Nephron (organoid): ENCODE measurements at regions not wholly inside any gene's neighbourhood (a gene's known extent, or its start where the extent isn't known, plus 50 kb on each side); places are given as distances from the start of the nearest gene placed in this dataset.

Experiments used
- H3K27ac Mint-ChIP-seq, 3 experiments: 2 replicates each; pipeline ENCODE4 v1.8.0; 2020; ENCODE audit warnings: mixed read lengths in 3 of 3, mild to moderate bottlenecking in 2 of 3, moderate library complexity in 1 of 3
- H3K27me3 Mint-ChIP-seq: 2 replicates; pipeline ENCODE4 v1.8.0; 2021; ENCODE audit warnings: low read depth, mild to moderate bottlenecking, moderate library complexity, mixed read lengths
- H3K36me3 Mint-ChIP-seq: 2 replicates; pipeline ENCODE4 v1.8.0; 2020; ENCODE audit warnings: low read depth, mixed read lengths
- H3K4me1 Mint-ChIP-seq: 2 replicates; pipeline ENCODE4 v1.8.0; 2020; ENCODE audit warnings: mixed read lengths
- H3K4me3 Mint-ChIP-seq, 3 experiments: 2 replicates each; pipeline ENCODE4 v1.8.0; 2020; ENCODE audit warnings: mild to moderate bottlenecking in 3 of 3, mixed read lengths in 3 of 3, moderate library complexity in 2 of 3
- H3K9me3 Mint-ChIP-seq: 2 replicates; pipeline ENCODE4 v1.8.0; 2020; ENCODE audit warnings: mixed read lengths
- TF ChIP-seq, protein P1 (sequence below), 3 experiments: fragments of 200-600 bp; sonication (generic); IDR thresholded peaks; one replicate each; pipeline ENCODE4 v1.5.0; 2021; ENCODE audit warnings: antibody characterized with exemption in 3 of 3; ENCODE audit not compliant: unreplicated experiment in 3 of 3

DNA sequence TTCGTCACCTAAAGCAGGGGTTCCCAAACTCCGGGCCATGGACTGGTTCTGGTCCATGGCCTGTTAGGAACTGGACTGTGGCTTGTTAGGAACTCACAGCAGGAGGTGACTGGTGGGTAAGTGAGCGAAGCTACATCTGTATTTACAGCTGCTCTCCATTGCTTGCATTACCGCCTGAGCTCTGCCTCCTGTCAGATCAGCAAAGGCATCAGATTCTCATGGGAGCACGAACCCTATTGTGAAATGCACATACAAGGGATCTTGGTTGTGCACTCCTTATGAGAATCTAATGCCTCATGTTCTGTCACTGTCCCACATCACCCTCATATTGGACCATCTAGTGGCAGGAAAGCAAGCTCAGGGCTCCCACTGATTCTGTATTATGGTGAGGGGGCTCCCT is 217.0 kb downstream of the ZFP36L2 start:
- H3K4me1 Mint-ChIP-seq, result peaks cover 27% of the 10 kb centered on the region
- no peak overlapping the region for H3K27ac Mint-ChIP-seq
- peaks cover 4% of the 10 kb centered on the region for H3K36me3 Mint-ChIP-seq
- H3K9me3 Mint-ChIP-seq, result peaks cover 5% of the 10 kb centered on the region
- H3K27me3 Mint-ChIP-seq, result peaks cover 4% of the 10 kb centered on the region
- TF ChIP-seq, protein P1, sequence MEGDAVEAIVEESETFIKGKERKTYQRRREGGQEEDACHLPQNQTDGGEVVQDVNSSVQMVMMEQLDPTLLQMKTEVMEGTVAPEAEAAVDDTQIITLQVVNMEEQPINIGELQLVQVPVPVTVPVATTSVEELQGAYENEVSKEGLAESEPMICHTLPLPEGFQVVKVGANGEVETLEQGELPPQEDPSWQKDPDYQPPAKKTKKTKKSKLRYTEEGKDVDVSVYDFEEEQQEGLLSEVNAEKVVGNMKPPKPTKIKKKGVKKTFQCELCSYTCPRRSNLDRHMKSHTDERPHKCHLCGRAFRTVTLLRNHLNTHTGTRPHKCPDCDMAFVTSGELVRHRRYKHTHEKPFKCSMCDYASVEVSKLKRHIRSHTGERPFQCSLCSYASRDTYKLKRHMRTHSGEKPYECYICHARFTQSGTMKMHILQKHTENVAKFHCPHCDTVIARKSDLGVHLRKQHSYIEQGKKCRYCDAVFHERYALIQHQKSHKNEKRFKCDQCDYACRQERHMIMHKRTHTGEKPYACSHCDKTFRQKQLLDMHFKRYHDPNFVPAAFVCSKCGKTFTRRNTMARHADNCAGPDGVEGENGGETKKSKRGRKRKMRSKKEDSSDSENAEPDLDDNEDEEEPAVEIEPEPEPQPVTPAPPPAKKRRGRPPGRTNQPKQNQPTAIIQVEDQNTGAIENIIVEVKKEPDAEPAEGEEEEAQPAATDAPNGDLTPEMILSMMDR (IDR thresholded peaks at IDR 0.05; ENCODE audit: unreplicated experiment in 3 of 3), result no peak
- no peak overlapping the region for H3K4me3 Mint-ChIP-seq

DNA sequence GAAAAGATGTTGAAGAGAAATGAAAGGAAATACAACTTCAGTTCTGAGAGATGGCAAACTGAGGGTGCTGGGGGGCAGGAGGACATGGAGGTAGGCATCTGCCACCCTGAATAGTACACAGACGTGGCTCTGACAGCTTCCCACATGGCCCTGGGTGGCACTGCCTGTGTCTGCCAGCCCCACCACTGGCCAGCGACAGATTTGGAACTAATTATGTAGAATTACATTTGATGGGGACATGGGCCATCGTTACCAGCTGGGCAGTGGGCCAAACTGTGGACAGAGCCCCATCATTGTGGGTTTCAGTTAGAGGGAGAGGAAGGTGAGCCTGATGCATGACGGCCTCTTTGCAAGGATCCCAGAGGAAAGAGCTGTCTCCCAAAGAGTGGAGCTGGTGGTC is 216.0 kb upstream of the HAAO start:
- no peak overlapping the region for H3K4me3 Mint-ChIP-seq
- H3K27me3 Mint-ChIP-seq, result peaks cover 4% of the 10 kb centered on the region
- H3K27ac Mint-ChIP-seq, result no peak overlapping the region
- H3K4me1 Mint-ChIP-seq, result peaks cover 28% of the 10 kb centered on the region
- H3K9me3 Mint-ChIP-seq, result peaks cover 5% of the 10 kb centered on the region
- TF ChIP-seq, protein P1 (IDR thresholded peaks at IDR 0.05; ENCODE audit: unreplicated experiment in 3 of 3), result no peak
- peaks cover 4% of the 10 kb centered on the region for H3K36me3 Mint-ChIP-seq

DNA sequence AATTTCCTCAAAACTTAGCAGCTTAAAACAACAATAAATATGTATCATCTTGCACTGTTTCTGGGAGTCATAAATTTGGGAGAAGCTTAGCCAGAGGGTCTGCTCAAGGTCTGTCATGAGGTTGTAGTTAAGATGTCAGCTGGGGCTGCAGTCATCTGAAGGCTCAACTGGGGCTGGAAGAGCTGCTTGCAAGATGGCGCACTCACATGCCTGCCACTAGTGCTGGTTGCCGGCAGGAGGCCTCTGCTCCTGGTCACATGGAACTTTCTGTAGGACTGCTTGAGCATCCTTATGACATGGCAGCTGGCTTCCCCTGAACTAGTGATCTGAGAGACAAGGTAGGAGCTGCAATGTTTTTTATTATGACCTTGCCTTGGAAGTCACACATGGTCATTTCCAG is 215.5 kb upstream of the HAAO start:
- H3K4me1 Mint-ChIP-seq, result peaks cover 28% of the 10 kb centered on the region
- peaks cover 4% of the 10 kb centered on the region for H3K27me3 Mint-ChIP-seq
- H3K9me3 Mint-ChIP-seq, result peaks cover 5% of the 10 kb centered on the region
- no peak overlapping the region for H3K27ac Mint-ChIP-seq
- H3K4me3 Mint-ChIP-seq, result no peak overlapping the region
- peaks cover 4% of the 10 kb centered on the region for H3K36me3 Mint-ChIP-seq
- TF ChIP-seq, protein P1 (IDR thresholded peaks at IDR 0.05; ENCODE audit: unreplicated experiment in 3 of 3), result no peak

DNA sequence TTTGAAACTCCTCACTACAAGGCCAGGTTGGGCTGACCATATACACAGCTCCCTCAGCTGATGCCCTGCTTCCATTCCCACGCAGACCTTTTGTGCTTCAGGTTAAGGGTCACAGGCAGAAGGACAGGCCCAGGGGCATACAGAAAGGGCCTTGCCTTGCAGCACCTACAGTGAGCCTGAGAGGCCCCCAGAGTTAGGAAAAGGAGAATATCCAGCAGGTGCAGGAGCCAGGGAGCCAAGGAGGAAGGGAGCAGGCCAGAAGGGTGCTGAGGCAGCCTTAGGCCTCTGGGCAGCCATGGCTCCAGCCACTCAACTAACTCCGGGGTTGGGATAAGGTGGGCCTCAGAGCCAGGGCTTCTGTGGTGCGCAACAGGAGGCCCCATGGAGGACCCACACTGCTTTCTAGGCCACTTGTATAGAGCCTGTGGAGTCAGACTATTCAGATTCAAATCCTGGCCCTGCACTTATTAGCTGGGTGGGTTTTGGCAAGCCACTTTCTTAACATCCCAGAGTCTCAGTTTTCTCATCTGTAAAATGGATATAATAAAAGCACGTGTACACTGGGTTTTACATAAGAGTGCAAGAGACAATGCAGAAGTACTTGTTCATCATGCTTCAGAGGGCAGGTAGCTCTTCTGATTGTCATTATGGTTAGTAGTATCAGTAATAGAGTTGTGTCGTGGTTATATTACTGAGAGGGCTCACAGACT is 214.6 kb upstream of the HAAO start:
- peaks cover 4% of the 10 kb centered on the region for H3K27me3 Mint-ChIP-seq
- TF ChIP-seq, protein P1 (IDR thresholded peaks at IDR 0.05; ENCODE audit: unreplicated experiment in 3 of 3), result no peak

DNA sequence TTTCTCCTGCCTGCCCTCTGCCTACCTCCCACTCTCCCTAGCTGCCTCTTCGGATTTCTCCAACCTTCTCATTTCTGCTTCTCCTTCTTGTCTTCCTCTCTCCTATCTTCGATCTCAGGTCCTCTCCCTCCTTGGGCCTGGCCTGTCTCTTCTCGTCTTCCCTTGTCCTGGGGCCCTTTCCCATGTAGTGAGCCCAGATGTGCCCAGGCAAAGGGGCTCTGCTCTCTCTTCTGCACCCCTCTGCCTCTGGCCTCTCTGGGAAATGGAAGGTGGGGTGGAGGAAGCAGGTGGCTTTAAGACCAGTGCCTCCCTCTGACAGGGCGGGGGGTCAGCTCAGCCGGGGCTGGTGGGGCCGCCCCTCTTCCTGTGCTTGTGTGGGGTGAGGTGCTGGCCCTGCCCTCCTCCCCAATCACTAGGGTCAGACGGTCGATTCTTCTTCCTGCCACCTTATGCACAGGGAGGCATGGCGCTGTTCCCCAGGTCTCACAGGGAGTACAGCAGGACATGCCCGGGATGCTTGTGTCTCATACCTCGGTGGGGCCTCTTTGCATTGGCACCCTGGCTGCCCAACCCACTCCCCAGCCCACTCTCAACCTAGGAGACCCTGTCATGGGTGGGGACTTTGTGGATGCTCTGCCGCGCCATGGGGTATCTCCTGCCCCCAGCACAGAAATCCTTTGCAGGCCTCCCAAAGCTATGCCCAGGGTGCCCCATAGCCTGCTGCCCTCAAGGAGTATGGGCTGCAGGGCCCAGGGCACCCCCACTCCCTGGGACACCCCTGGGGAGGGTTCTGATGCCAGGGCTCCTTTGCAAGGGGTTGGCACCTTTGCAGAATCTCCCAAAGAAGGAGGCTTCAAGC is 213.8 kb upstream of the HAAO start:
- Mint-ChIP-seq H3K9me3 (peaks cover 5% of the 10 kb centered on the region), H3K27ac (peak overlapping the region; percentile 72 to 84 (median 84)), H3K27me3 (peaks cover 4% of the 10 kb centered on the region), H3K4me1 (peaks cover 28% of the 10 kb centered on the region), H3K36me3 (peaks cover 4% of the 10 kb centered on the region), H3K4me3 (no peak overlapping the region)
- TF ChIP-seq, protein P1 (IDR thresholded peaks at IDR 0.05; ENCODE audit: unreplicated experiment in 3 of 3), result no peak

More for the DNA sequence above, 214.6 kb upstream of the HAAO start:
- peaks cover 5% of the 10 kb centered on the region for H3K9me3 Mint-ChIP-seq
- no peak overlapping the region for H3K4me3 Mint-ChIP-seq
- H3K27ac Mint-ChIP-seq, result no peak overlapping the region
- peaks cover 28% of the 10 kb centered on the region for H3K4me1 Mint-ChIP-seq
- peaks cover 4% of the 10 kb centered on the region for H3K36me3 Mint-ChIP-seq
